ENCODE measurements at regions not wholly inside any gene's neighbourhood (a gene's known extent, or its start where the extent isn't known, plus 50 kb on each side); places are given as distances from the start of the nearest gene placed in this dataset.

GRCh38 chr3:87161013-87161412 is 66.1 kb upstream of the CHMP2B start:
- TF ChIP-seq FOXJ3 (CRISPR knock-in tag; IDR thresholded peaks at IDR 0.05; ENCODE audit: borderline replicate concordance) (no peak), USF2 (CRISPR knock-in tag; IDR thresholded peaks at IDR 0.05) (no peak), TCF7 (CRISPR knock-in tag; IDR thresholded peaks at IDR 0.05; ENCODE audit: low read depth) (no peak), ZNF263 (CRISPR knock-in tag; IDR thresholded peaks at IDR 0.05; ENCODE audit: low read depth) (no peak), TP53 (CRISPR knock-in tag; IDR thresholded peaks at IDR 0.05) (no peak), MLX (CRISPR knock-in tag; IDR thresholded peaks at IDR 0.05) (no peak)
- TF ChIP-seq, protein P1, sequence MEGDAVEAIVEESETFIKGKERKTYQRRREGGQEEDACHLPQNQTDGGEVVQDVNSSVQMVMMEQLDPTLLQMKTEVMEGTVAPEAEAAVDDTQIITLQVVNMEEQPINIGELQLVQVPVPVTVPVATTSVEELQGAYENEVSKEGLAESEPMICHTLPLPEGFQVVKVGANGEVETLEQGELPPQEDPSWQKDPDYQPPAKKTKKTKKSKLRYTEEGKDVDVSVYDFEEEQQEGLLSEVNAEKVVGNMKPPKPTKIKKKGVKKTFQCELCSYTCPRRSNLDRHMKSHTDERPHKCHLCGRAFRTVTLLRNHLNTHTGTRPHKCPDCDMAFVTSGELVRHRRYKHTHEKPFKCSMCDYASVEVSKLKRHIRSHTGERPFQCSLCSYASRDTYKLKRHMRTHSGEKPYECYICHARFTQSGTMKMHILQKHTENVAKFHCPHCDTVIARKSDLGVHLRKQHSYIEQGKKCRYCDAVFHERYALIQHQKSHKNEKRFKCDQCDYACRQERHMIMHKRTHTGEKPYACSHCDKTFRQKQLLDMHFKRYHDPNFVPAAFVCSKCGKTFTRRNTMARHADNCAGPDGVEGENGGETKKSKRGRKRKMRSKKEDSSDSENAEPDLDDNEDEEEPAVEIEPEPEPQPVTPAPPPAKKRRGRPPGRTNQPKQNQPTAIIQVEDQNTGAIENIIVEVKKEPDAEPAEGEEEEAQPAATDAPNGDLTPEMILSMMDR (IDR thresholded peaks at IDR 0.05), result no peak
- TF ChIP-seq, protein P2, sequence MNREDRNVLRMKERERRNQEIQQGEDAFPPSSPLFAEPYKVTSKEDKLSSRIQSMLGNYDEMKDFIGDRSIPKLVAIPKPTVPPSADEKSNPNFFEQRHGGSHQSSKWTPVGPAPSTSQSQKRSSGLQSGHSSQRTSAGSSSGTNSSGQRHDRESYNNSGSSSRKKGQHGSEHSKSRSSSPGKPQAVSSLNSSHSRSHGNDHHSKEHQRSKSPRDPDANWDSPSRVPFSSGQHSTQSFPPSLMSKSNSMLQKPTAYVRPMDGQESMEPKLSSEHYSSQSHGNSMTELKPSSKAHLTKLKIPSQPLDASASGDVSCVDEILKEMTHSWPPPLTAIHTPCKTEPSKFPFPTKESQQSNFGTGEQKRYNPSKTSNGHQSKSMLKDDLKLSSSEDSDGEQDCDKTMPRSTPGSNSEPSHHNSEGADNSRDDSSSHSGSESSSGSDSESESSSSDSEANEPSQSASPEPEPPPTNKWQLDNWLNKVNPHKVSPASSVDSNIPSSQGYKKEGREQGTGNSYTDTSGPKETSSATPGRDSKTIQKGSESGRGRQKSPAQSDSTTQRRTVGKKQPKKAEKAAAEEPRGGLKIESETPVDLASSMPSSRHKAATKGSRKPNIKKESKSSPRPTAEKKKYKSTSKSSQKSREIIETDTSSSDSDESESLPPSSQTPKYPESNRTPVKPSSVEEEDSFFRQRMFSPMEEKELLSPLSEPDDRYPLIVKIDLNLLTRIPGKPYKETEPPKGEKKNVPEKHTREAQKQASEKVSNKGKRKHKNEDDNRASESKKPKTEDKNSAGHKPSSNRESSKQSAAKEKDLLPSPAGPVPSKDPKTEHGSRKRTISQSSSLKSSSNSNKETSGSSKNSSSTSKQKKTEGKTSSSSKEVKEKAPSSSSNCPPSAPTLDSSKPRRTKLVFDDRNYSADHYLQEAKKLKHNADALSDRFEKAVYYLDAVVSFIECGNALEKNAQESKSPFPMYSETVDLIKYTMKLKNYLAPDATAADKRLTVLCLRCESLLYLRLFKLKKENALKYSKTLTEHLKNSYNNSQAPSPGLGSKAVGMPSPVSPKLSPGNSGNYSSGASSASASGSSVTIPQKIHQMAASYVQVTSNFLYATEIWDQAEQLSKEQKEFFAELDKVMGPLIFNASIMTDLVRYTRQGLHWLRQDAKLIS (CRISPR knock-in tag; IDR thresholded peaks at IDR 0.05; ENCODE audit: borderline replicate concordance), result no peak
- TF ChIP-seq, protein P3, sequence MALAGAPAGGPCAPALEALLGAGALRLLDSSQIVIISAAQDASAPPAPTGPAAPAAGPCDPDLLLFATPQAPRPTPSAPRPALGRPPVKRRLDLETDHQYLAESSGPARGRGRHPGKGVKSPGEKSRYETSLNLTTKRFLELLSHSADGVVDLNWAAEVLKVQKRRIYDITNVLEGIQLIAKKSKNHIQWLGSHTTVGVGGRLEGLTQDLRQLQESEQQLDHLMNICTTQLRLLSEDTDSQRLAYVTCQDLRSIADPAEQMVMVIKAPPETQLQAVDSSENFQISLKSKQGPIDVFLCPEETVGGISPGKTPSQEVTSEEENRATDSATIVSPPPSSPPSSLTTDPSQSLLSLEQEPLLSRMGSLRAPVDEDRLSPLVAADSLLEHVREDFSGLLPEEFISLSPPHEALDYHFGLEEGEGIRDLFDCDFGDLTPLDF (CRISPR knock-in tag; IDR thresholded peaks at IDR 0.05), result no peak
